A549 (cell line): ENCODE measurements at regions not wholly inside any gene's neighbourhood (a gene's known extent, or its start where the extent isn't known, plus 50 kb on each side); places are given as distances from the start of the nearest gene placed in this dataset.

Experiments used
- CTCF ChIP-seq: fragments of >200 bp; sonication (Bioruptor Twin); formaldehyde crosslinking; IDR thresholded peaks from 3 replicates; pipeline ENCODE4 v1.5.1; 2016
- EHMT2 ChIP-seq: fragments of 200-600 bp; sonication (generic); IDR thresholded peaks from 2 replicates; pipeline ENCODE4 v1.6.1; 2016; ENCODE audit warnings: antibody characterized with exemption, low read depth, mild to moderate bottlenecking, moderate library complexity
- EP300 ChIP-seq, 2 experiments: fragments of >200 bp; sonication (Bioruptor Twin); formaldehyde crosslinking; IDR thresholded peaks; 2 replicates in 1 of 2; 3 replicates in 1 of 2; pipeline ENCODE4 v1.6.1; 2016 to 2017
- FOSL2 ChIP-seq, 2 experiments: fragments of 450-650 bp in 1 of 2; fragments of >200 bp in 1 of 2; sonication (Bioruptor Twin) in 1 of 2; formaldehyde crosslinking; IDR thresholded peaks; 2 replicates each; pipeline versions ENCODE4 v1.5.0 to v1.6.1; 2016 to 2020; ENCODE audit warnings: mild to moderate bottlenecking in 1 of 2, moderate library complexity in 1 of 2
- HOXA7 ChIP-seq: fragments of 250-450 bp; sonication (Bioruptor Pico); IDR thresholded peaks from 2 replicates; pipeline ENCODE4 v1.5.0; 2020; ENCODE audit warnings: mild to moderate bottlenecking, moderate library complexity
- MAX ChIP-seq: IDR thresholded peaks from 2 replicates; pipeline ENCODE4 v1.6.1; 2012
- POLR2A ChIP-seq: IDR thresholded peaks from 2 replicates; pipeline ENCODE4 v1.6.1; 2012; ENCODE audit warnings: mild to moderate bottlenecking, low read length
- POLR2AphosphoS2 ChIP-seq: conservative IDR thresholded peaks from 2 replicates; pipeline ENCODE4 v1.6.1; 2012; ENCODE audit warnings: low read length, improper control_type of control experiment, inconsistent platforms
- RAD21 ChIP-seq, 2 experiments: fragments of >200 bp in 1 of 2; sonication (Bioruptor Twin) in 1 of 2; formaldehyde crosslinking in 1 of 2; IDR thresholded peaks in 1 of 2; conservative IDR thresholded peaks in 1 of 2; 2 replicates in 1 of 2; 3 replicates in 1 of 2; pipeline ENCODE4 v1.6.1; 2012 to 2018; ENCODE audit warnings: inconsistent platforms in 1 of 2
- SREBF2 ChIP-seq: fragments of 450-650 bp; IDR thresholded peaks from 2 replicates; pipeline ENCODE4 v1.6.1; 2014; ENCODE audit warnings: mild to moderate bottlenecking, moderate library complexity
- TP53 ChIP-seq: fragments of 250-450 bp; sonication (Bioruptor Pico); IDR thresholded peaks from 2 replicates; pipeline ENCODE4 v1.5.0; 2021; ENCODE audit warnings: mild to moderate bottlenecking, moderate library complexity
- USF2 ChIP-seq: fragments of 450-650 bp; IDR thresholded peaks from 2 replicates; pipeline ENCODE4 v1.6.1; 2014; ENCODE audit warnings: antibody characterized with exemption

- TF ChIP-seq CTCF (no peak), USF2 (no peak), POLR2AphosphoS2 (no peak), HOXA7 (CRISPR knock-in tag) (no peak), EHMT2 (no peak), RAD21 (conservative IDR thresholded peaks at IDR 0.05 in 1 of 2, IDR thresholded peaks at IDR 0.05 in 1 of 2) (no peak), POLR2A (no peak), EP300 (IDR thresholded peaks at IDR 0.05) (no peak), MAX (no peak), FOSL2 (IDR thresholded peaks at IDR 0.05) (no peak), FOSL2 (CRISPR knock-in tag; IDR thresholded peaks at IDR 0.05) (no peak), SREBF2 (no peak), TP53 (CRISPR knock-in tag) (no peak)
These were observed 217.9 kb upstream of the VLDLR start for GRCh38 chr9:2403701-2404100.
